ENCODE measurements at regions not wholly inside any gene's neighbourhood (a gene's known extent, or its start where the extent isn't known, plus 50 kb on each side); places are given as distances from the start of the nearest gene placed in this dataset.
"Not testable (repeated sequence)": the region's sequence is repeated elsewhere in the genome, so short reads cannot be mapped to it uniquely, and the experiment has no call there.

DNA sequence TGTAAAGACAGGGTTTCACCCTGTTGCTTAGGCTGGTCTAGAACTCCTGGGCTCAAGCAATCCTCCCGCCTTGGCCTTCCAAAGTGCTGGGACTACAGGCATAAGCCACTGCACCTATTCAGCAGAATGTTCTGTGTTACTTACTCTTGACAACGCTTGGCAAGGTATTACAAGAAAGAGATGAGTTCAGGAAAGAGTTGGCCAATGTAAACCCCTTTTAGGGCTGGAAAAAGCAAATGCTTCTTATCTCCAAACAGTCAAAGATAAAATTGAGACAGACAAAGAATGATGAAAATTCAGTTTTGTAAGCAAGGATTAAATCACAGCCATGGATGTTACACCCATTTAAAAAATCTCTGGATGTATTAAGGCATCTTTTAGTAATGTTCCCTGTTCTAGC, 114.0 kb upstream of the PODXL start:
- H3K4me3 ChIP-seq (ENCODE audit: low read depth, low read length) = no peak overlapping the region
- H3K27ac ChIP-seq = no peak overlapping the region
- TF ChIP-seq CTCF (IDR thresholded peaks at IDR 0.05; ENCODE audit: low read depth, low read length, missing control alignments) = no peak
- in situ Hi-C loops (cut with HindIII; ENCODE audit: low pct_ligation_motif_present, low sequenced_read_pairs) = no loop called here
- no peak for DNase-seq
- H3K36me3 ChIP-seq (replicated peaks) = no peaks in the 10 kb centered on the region
- H3K27me3 ChIP-seq (replicated peaks) = peaks cover 8% of the 10 kb centered on the region

- H3K36me3 ChIP-seq (replicated peaks) = no peaks in the 10 kb centered on the region
- no peak for TF ChIP-seq CTCF (IDR thresholded peaks at IDR 0.05; ENCODE audit: low read depth, low read length, missing control alignments)
- DNase-seq = no peak
- in situ Hi-C loops (cut with HindIII; ENCODE audit: low pct_ligation_motif_present, low sequenced_read_pairs) = no loop called here
- no peak overlapping the region for H3K4me3 ChIP-seq (ENCODE audit: low read depth, low read length)
- H3K27ac ChIP-seq = no peak overlapping the region
- H3K27me3 ChIP-seq (replicated peaks) = peaks cover 8% of the 10 kb centered on the region
Observed at GRCh38 chr7:131667699-131668098, 111.3 kb upstream of the PODXL start.

- in situ Hi-C loops (cut with HindIII; ENCODE audit: low pct_ligation_motif_present, low sequenced_read_pairs) = no loop called here
- H3K4me3 ChIP-seq (ENCODE audit: low read depth, low read length) = no peak overlapping the region
- DNase-seq = no peak
- H3K27me3 ChIP-seq (replicated peaks) = no peaks in the 10 kb centered on the region
- H3K27ac ChIP-seq = no peak overlapping the region
- H3K36me3 ChIP-seq (replicated peaks) = no peaks in the 10 kb centered on the region
- no peak for TF ChIP-seq CTCF (IDR thresholded peaks at IDR 0.05; ENCODE audit: low read depth, low read length, missing control alignments)
Observed at GRCh38 chr7:131665021-131665420, 108.6 kb upstream of the PODXL start.

GRCh38 chr7:131664570-131664969, 108.1 kb upstream of the PODXL start:
- H3K4me3 ChIP-seq (ENCODE audit: low read depth, low read length) = no peak overlapping the region
- no peak for TF ChIP-seq CTCF (IDR thresholded peaks at IDR 0.05; ENCODE audit: low read depth, low read length, missing control alignments)
- in situ Hi-C loops (cut with HindIII; ENCODE audit: low pct_ligation_motif_present, low sequenced_read_pairs) = no loop called here
- H3K27ac ChIP-seq = no peak overlapping the region
- no peak for DNase-seq
- H3K36me3 ChIP-seq (replicated peaks) = no peaks in the 10 kb centered on the region
- H3K27me3 ChIP-seq (replicated peaks) = no peaks in the 10 kb centered on the region

GRCh38 chr7:131662301-131662873, 106.0 kb upstream of the PODXL start:
- H3K4me3 ChIP-seq (ENCODE audit: low read depth, low read length); H3K36me3 ChIP-seq (replicated peaks); H3K27ac ChIP-seq; in situ Hi-C loops (cut with HindIII; ENCODE audit: low pct_ligation_motif_present, low sequenced_read_pairs); DNase-seq; H3K27me3 ChIP-seq (replicated peaks): not testable (repeated sequence)

GRCh38 chr7:131657881-131658280, 101.5 kb upstream of the PODXL start:
- Histone ChIP-seq H3K27ac (no peak overlapping the region), H3K27me3 (replicated peaks) (no peaks in the 10 kb centered on the region), H3K36me3 (replicated peaks) (no peaks in the 10 kb centered on the region), H3K4me3 (ENCODE audit: low read depth, low read length) (no peak overlapping the region)
- no peak for DNase-seq
- TF ChIP-seq CTCF (IDR thresholded peaks at IDR 0.05; ENCODE audit: low read depth, low read length, missing control alignments) = no peak
- in situ Hi-C loops (cut with HindIII; ENCODE audit: low pct_ligation_motif_present, low sequenced_read_pairs) = no loop called here
